ENCODE measurements at regions not wholly inside any gene's neighbourhood (a gene's known extent, or its start where the extent isn't known, plus 50 kb on each side); places are given as distances from the start of the nearest gene placed in this dataset.
"Not testable (repeated sequence)": the region's sequence is repeated elsewhere in the genome, so short reads cannot be mapped to it uniquely, and the experiment has no call there.

DNA sequence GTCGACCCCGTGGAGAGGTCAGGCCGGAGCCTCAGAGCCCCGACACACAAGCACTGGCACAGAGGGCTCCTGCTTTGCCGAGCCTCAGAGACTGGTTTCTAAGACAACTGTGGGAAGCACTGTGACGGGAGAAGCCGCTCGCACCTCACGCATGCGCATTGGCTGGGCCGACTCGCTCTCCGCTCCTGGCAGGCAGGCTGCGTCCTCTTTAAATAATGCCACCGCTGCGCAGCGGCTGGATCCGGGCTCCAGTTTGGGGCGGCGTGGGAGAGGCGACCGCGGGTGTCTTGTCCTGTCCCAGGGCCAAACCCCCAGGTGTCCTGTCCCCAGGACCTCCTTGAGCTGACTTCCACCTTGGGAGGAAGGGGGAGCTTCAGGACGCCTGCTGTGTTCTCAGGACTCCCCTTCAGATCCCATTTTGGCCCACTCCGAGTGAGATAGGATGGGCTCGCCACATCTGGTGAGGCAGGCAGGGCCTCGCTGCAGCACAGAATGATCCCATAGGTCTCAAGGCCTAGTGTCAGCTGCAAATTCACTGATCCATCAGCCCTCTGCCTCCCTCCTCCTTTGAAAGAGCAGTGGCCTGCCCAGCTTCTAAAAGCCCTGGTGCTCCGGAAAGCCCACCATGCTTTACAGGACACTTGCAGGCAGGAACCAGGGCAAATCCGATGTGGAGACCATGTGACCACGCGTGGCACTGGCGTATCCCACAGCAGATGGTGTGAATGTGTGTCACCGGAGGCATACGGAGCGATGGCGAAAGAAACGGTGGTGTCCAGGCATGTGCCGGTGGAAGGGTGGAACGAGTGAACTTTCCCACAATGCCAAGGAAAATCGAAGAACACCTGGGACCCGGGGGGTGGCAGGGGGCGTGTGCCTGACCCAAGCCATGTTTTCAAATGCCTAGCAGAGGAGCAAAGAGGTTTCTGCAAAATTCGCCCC, 169.3 kb upstream of the ZNF337 start:
- no peak overlapping the region for H3K27ac Mint-ChIP-seq
- TF ChIP-seq, protein P1, sequence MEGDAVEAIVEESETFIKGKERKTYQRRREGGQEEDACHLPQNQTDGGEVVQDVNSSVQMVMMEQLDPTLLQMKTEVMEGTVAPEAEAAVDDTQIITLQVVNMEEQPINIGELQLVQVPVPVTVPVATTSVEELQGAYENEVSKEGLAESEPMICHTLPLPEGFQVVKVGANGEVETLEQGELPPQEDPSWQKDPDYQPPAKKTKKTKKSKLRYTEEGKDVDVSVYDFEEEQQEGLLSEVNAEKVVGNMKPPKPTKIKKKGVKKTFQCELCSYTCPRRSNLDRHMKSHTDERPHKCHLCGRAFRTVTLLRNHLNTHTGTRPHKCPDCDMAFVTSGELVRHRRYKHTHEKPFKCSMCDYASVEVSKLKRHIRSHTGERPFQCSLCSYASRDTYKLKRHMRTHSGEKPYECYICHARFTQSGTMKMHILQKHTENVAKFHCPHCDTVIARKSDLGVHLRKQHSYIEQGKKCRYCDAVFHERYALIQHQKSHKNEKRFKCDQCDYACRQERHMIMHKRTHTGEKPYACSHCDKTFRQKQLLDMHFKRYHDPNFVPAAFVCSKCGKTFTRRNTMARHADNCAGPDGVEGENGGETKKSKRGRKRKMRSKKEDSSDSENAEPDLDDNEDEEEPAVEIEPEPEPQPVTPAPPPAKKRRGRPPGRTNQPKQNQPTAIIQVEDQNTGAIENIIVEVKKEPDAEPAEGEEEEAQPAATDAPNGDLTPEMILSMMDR (IDR thresholded peaks at IDR 0.05) = no peak
- intact Hi-C loops (cut with micrococcal nuclease) = no loop called here
- peaks cover 25% of the 10 kb centered on the region for H3K4me1 Mint-ChIP-seq (ENCODE audit: low read depth)
- DNase-seq (peak; percentile 75), ATAC-seq (peak; percentile 52)
- CTCF ChIA-PET = no interaction called here
- peaks cover 61% of the 10 kb centered on the region for H3K27me3 Mint-ChIP-seq
- POLR2A ChIA-PET = interaction anchor here (0.6 kb wide), 1 partner anchor 126 kb away, joined by 3 read pairs; no protein-coding TSS in a partner anchor
- no peaks in the 10 kb centered on the region for H3K36me3 Mint-ChIP-seq (ENCODE audit: low read depth)
- peak overlapping the region; percentile 56 for H3K4me3 Mint-ChIP-seq
- no peaks in the 10 kb centered on the region for H3K9me3 Mint-ChIP-seq

DNA sequence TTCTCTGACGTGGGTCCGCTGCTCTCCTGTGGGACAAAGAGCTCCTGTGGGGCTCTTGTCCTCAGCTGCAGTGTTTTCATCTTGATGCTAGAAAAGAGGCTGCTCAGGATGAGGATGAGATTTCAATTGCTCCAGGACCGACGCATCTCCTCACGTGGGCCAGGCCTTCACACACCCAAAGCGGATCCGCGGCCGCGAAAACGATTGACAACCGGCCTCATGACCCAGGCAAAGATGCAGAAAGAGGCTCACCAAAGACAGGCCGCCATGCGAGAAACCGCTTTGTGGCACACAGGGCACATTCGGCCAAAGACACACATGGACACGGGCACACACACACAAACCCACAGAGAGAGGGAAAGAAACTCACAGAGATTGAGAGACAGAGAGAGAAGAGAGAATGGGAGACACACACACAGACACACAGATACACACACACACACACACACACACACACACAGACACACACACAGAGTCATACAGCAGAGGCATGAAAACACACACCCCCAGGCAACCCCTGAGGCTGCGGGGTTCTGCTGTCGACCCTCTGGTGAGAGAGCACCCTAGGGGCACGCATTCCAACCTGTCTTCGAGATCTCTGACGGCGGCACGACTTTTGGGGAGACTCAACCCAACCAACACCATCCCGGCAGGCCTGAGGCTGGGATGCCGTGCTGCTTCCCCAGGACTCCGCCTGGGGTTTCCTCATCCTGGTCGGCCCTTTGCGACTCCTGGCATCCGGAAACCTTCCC, 168.5 kb upstream of the ZNF337 start:
- H3K36me3 Mint-ChIP-seq (ENCODE audit: low read depth); ATAC-seq; H3K9me3 Mint-ChIP-seq; CTCF ChIA-PET; H3K27ac Mint-ChIP-seq; POLR2A ChIA-PET; intact Hi-C loops (cut with micrococcal nuclease); DNase-seq: not testable (repeated sequence)
- Mint-ChIP-seq H3K27me3 (peaks cover 69% of the 10 kb centered on the region), H3K4me1 (ENCODE audit: low read depth) (peaks cover 31% of the 10 kb centered on the region), H3K4me3 (peak overlapping the region; percentile 56)

DNA sequence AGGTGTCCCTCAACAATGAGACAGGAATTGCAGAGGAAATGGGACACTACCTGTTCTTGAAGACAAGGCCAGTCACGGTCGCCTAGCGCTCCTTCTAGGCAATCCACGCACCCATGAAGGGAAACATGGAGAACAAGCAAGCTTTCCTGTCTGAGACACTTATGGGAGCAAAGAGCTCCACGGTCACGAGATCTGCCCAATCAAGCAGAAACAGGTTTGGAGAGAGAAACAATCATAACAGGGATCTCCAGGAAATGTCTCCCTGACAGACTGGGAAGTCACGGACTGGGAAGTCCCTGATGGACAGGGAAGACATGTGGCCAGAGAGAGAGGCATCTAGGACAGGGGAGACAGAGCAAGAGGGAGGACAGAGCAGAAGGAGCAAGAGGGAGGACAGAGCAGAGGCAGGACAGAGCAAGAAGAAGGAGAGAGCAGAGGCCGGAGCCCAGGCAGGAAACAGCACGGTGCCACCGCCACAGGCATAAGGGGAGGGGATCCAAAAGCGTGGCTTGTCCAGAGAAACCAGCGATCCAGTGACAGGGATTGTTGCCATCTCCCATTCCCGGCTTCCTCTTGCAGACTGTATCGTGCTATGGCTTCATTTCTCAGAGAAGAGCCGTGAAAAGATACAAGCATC, 167.8 kb upstream of the ZNF337 start:
- ATAC-seq = no peak
- H3K36me3 Mint-ChIP-seq (ENCODE audit: low read depth) = no peaks in the 10 kb centered on the region
- ChIA-PET POLR2A (no interaction called here), CTCF (no interaction called here)
- H3K27me3 Mint-ChIP-seq = peaks cover 76% of the 10 kb centered on the region
- intact Hi-C loops (cut with micrococcal nuclease) = no loop called here
- H3K4me1 Mint-ChIP-seq (ENCODE audit: low read depth) = peaks cover 34% of the 10 kb centered on the region
- DNase-seq = no peak
- H3K9me3 Mint-ChIP-seq = no peaks in the 10 kb centered on the region
- H3K27ac Mint-ChIP-seq = no peak overlapping the region
- TF ChIP-seq, protein P1 (IDR thresholded peaks at IDR 0.05) = no peak
- no peak overlapping the region for H3K4me3 Mint-ChIP-seq

DNA sequence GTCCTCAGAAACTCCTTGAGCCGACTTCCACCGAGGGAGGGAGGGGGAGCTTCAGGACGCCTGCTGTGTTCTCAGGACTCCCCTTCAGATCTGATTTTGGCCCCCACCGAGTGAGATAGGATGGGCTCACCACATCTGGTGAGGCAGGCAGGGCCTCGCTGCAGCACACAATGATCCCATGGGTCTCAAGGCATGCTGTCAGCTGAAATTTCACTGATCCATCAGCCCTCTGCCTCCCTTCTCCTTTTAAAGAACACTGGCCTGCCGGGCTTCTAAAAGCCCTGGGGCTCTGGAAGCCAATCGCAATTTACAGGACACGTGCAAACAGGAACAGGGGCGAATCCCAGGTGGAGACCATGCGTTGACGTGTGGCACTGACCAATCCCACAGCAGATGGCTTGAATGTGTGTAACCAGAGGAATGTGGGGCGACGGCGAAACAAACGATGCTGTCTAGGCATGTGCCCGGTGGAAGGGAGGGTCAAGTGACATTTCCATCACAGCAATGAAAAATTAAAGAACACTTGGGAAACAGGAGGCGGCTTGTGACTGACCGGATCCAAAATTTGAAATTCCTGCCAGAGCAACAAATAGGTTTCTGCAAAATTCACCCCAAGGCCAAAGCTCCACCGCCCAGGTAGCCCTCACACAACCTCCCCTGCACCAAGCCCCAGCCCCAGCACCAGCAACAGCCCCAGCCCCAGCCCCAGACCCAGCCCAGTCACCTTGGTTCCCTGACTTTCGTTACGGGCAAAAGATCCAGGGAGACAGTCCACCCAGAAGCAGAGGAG, 167.1 kb upstream of the ZNF337 start:
- TF ChIP-seq, protein P1 (IDR thresholded peaks at IDR 0.05) = no peak
- H3K36me3 Mint-ChIP-seq (ENCODE audit: low read depth) = no peaks in the 10 kb centered on the region
- peaks cover 38% of the 10 kb centered on the region for H3K4me1 Mint-ChIP-seq (ENCODE audit: low read depth)
- CTCF ChIA-PET = no interaction called here
- intact Hi-C loops (cut with micrococcal nuclease) = no loop called here
- no peaks in the 10 kb centered on the region for H3K9me3 Mint-ChIP-seq
- POLR2A ChIA-PET = no interaction called here
- no peak for DNase-seq
- peaks cover 78% of the 10 kb centered on the region for H3K27me3 Mint-ChIP-seq
- no peak overlapping the region for H3K27ac Mint-ChIP-seq
- no peak for ATAC-seq
- peak overlapping the region; percentile 39 for H3K4me3 Mint-ChIP-seq

DNA sequence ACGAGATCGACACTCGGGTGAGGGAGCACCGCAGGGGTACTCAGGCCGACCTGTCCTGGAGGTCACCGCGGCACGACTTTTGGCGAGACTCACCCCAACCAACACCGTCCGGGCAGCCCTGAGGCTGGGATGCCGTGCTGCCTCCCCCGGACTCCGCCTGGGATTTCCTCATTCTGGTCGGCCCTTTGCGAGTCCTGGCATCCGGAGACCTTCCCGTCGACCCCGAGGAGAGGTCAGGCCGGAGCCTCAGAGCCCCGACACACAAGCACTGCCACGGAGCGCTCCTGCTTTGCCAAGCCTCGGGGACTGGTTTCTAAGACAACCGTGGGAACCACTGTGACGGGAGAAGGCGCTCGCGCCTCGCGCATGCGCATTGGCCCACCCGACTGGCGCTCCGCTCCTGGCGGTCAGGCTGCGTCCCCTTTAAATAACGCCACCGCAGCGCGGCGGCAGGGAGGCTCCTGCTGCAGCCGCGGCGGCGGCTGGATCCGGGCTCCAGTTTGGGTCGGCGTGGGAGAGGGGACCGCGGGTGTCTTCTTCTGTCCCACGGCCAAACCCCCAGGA, 166.4 kb upstream of the ZNF337 start:
- peaks cover 40% of the 10 kb centered on the region for H3K4me1 Mint-ChIP-seq (ENCODE audit: low read depth)
- CTCF ChIA-PET; H3K36me3 Mint-ChIP-seq (ENCODE audit: low read depth); ATAC-seq; POLR2A ChIA-PET; intact Hi-C loops (cut with micrococcal nuclease); H3K27ac Mint-ChIP-seq; H3K9me3 Mint-ChIP-seq: not testable (repeated sequence)
- peaks cover 81% of the 10 kb centered on the region for H3K27me3 Mint-ChIP-seq
- peak; percentile 86 for DNase-seq
- peak overlapping the region; percentile 39 for H3K4me3 Mint-ChIP-seq

Measured in activated CD8-positive, alpha-beta T cell treated with anti-CD3 and anti-CD28 coated beads for 36 hours (primary cell).